ENCODE measurements at regions not wholly inside any gene's neighbourhood (a gene's known extent, or its start where the extent isn't known, plus 50 kb on each side); places are given as distances from the start of the nearest gene placed in this dataset.

- TF ChIP-seq CTCF (IDR thresholded peaks at IDR 0.05) = no peak
- TF ChIP-seq POLR2A (IDR thresholded peaks at IDR 0.05) = no peak
- TF ChIP-seq POLR2AphosphoS5 (IDR thresholded peaks at IDR 0.05) = no peak
These were observed 99.8 kb upstream of the PDE10A start for GRCh38 chr6:165762876-165763275.
